Stimulated activated CD4-positive, alpha-beta T cell treated with anti-CD3 and anti-CD28 coated beads, Interleukin-15, amount 100 ng/mL, for 24 hours (primary cell): ENCODE measurements at regions not wholly inside any gene's neighbourhood (a gene's known extent, or its start where the extent isn't known, plus 50 kb on each side); places are given as distances from the start of the nearest gene placed in this dataset.
"Not testable (repeated sequence)": the region's sequence is repeated elsewhere in the genome, so short reads cannot be mapped to it uniquely, and the experiment has no call there.

Source experiments
- DNase-seq: peaks from one replicate; pipeline ENCODE4 v3.0.0-alpha.2; 2020

DNA sequence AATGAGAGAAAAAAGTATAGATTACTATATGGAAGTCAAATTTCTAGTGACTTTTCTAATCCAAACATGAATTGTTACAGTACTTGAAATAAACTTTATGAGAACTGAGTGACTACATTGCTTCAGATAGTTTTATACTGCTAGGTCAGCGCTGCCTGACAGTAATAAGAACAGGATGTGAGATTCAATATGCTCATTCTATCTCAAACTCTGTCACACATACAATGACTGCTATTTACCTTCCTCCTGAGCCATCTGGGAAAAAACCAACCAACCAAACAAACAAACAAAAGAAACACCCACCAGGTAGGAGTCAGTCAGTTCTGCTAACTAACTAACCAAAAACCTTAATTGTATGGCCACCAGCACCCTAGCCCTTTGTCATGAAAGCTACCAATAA lies 89.0 kb upstream of the NOTCH2NLA start:
- not testable (repeated sequence) for DNase-seq

DNA sequence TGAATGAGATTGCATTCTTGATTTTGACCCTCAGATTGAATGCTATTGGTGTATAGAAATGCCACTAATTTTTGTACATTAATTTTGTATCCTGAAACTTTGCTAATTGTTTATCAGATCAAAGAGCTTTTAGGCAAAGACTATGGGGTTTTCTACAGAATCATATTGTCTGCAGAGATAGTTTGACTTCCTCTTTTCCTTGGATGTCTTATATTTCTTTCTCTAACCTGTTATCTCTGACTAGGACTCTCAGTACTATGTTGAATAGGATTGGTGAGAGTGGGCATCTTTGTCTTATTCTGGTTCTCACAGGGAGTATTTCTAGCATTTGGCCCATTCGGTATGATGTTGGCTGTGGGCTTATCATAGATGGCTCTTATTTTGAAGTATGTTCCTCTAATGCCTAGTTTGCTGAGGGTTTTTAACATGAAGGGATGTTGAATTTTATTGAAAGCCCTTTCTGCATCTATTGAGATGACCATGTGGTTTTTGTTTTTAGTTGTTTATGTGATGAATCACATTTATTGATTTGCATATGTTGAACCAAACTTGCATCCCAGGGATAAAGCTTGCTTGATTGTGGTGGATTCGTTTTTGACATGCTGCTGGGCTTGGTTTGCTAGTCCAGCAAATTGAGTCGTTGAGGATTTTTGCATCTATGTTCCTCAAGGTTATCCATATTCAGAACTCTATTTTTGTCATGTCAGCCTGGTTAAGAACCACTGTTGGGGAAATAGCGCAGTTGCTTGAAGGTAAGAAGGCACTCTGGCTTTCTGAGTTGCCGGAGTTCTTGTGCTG lies 85.8 kb upstream of the NOTCH2NLA start:
- not testable (repeated sequence) for DNase-seq

DNA sequence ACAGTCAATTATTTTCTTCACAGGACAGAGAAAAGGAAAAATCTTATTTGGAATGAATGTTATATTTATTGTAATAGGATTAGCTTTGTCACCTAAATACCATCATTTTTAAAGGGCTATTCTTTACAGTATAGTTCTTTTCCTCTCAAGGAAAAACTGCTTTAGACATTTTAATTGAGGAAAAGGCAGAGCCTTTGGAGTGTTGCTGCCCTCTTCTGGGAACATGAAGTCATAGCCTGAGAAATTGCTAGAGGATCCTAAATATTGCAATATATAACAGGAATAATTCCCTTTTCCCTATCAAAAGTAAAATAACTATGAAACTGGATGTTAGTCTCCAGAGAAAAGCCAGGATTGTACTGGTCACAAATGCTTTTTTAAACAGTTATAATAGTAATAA lies 81.8 kb upstream of the NOTCH2NLA start:
- not testable (repeated sequence) for DNase-seq

DNA sequence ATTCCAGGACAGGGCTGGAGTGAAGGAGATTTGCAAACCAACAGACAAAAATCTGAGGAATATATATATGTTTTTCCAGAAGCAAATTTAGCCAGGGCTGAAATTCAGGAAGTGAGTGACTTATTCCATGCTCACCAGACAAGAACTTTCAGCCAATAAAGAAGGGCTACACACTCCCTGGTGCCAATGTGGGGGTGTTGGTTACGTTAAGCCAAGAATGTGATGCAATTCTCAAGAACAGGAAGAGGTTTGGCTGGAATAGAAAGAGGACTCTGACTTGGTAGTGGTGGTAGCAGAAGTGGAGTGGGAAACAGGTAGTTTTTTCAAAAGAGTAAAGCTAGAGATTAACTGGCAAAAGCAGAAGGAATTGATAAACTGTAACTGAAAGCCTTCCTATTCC lies 80.6 kb upstream of the NOTCH2NLA start:
- not testable (repeated sequence) for DNase-seq

DNA sequence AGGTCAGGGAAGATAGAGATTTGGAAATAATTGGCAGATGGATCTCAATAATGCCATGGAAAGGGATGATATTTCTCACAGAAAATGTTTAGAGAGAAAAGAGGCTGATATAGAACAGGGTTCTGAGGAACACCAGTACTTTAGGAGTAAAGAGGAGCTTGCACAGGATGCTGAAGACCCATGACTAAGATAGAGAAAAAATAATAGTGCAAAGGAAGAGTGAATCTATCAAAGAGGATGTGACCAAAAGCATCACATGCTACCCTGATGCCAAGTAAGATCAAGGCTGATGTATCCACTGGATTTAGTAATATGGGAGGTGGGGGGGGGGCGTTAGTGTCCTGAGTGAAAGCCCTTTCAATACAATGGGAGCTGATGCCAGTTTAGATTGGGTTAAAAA lies 80.1 kb upstream of the NOTCH2NLA start:
- peak; percentile 28 for DNase-seq

DNA sequence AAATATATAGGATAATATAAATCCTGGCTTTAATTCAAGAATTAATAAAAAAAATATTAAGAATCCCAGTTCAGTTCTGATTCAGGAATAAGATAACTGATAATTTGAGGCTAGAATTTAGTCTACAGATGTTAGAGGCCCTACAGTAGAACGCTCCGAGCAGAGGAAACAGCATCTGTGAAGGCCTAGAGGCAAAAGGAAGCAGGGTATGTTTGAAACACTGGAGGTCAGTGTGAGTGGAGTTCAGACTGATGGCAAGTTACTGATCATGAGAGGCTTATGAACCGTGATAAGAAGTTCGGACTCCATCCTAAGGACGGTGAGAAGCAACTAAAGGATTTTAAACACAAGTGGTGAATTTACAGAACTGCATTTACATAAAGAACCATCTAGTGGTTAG lies 79.3 kb upstream of the NOTCH2NLA start:
- DNase-seq, result not testable (repeated sequence)

DNA sequence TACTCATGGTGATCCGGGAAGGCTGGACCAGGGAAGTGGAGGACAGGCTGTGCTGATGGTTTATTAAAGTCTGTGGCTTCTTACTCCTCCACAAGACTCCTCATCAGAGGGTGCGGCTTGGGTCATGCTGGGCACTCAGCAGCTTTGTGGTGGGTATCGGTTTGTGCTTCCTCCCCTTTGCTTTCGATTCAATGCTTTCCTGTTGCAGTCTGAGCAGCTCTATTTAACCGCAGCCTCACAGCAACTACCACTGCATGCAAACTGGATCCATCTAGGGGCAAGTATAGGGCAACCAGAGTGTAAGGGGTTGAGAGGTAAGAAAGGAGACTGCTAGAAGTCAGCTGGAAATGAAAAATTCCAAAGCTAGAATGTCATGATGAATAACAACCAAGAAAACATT lies 78.8 kb upstream of the NOTCH2NLA start:
- DNase-seq, result not testable (repeated sequence)

DNA sequence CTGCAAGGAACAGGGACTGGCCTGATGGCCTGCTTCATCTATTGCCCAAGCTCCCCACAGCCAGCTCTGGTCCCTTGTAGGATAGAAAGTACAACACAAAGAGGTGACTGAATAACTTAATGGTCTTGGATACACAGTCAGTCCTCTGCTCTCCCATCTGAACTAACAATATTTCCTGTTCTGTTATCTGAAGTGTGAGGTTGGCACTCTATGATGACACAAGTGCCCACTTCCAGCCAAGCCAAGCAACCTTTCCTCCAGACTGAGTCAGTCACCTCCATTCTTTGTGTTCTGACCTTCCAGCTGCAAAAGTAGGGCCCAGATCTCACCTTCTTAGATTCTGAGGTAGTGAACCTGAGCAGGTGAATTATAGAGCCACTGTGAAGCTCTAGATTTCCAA lies 77.8 kb upstream of the NOTCH2NLA start:
- not testable (repeated sequence) for DNase-seq

DNA sequence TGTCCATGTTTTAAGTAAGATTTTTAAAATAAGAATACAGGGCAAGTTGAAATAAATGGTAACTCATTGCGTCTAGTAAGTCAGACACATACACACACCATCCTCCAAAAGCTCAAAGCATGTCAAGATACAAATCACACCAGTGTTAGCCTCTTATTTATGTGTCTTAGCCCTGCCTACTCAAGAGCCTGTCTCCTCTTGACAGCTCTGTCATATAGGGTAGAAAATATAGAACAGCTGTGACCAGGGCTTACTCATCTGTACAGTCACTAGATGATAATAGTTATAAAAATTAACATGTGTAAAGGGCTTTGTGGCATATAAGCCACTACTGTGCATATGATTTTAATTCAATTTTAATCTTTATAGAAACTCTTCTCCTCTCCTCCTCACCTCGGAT lies 76.6 kb upstream of the NOTCH2NLA start:
- not testable (repeated sequence) for DNase-seq

DNA sequence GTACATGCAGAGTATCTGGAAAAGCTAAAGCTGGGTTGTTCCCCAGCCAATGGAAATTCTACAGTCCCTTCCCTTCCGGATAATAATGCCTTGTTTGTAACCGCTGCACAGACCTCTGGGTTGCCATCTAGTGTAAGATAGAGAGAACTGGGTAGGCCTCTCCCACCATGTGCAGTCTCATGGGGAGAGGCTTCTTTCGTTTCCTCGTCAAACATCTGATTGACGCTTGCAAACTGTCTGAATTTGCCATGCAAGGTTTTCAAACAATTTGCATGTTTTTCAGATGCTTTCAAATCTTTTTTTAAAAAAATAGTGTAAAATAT lies 69.7 kb upstream of the NOTCH2NLA start:
- DNase-seq, result not testable (repeated sequence)

DNA sequence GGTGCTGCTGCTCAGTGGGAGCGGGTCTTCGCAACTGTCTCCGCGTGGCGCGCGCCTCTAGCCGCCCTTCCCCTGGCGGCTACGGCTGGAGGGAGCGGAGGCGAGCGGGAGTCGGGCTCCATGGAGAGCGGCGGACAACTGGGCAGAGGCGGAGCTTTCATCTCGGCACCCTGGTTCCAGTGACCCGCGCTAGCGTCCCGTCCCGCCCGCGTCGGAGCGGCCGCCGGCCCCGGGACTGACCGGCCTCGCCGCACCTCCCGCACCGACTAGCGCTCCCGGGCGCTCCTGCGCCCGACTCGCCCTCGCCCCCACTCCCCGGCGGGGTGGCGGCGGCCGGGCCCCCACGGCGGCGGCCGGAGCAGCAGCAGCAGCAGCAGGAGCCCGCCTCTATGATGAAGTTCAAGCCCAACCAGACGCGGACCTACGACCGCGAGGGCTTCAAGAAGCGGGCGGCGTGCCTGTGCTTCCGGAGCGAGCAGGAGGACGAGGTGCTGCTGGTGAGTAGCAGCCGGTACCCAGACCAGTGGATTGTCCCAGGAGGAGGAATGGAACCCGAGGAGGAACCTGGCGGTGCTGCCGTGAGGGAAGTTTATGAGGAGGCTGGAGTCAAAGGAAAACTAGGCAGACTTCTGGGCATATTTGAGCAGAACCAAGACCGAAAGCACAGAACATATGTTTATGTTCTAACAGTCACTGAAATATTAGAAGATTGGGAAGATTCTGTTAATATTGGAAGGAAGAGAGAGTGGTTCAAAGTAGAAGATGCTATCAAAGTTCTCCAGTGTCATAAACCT lies 69.2 kb upstream of the NOTCH2NLA start:
- DNase-seq, result not testable (repeated sequence)

DNA sequence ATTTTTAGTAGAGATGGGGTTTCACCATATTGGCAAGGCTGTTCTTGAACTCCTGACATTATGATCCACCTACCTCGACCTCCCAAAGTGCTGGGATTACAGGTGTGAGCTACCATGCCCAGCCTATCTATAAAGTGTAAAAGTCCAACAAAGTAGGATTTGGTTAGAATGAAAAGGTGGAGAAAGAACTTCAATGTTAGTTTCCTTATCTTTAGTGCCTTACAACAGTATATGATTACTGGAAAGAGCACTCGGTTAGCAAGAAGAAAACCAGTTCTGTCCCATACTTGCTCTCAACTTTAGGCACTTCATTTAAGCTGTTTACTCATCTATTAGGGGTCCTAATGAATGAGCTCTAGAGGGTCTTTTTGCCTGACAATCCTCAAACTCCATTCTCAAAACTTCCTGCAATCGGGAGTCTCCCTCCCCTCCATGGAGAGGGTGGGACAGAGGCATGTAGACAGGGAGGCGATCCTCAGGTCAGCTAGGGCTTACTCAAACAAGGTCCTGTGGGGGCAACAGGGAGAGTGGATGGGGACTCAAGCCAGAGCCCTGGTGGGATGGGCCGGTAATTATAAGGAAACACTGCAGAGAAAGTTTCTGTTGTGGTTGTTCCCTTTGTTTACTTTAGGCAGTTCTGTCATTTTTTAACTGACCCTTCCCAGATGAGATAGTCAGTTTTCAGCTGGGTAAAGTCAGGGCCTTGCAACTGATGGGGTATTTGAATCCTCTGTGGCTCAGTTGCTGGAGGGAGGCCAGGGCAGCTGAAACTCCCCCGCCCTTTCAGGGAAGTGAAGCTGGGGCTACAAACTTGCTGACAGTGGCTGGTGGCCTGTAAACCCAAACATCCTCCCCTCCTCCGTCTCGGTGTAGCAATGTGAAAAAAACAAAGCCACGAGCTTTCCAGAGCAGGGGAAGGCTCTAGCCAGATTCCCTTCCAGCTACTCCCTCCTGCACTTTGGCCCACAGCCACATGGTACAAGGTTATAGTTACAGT lies 64.4 kb upstream of the NOTCH2NLA start:
- not testable (repeated sequence) for DNase-seq

DNA sequence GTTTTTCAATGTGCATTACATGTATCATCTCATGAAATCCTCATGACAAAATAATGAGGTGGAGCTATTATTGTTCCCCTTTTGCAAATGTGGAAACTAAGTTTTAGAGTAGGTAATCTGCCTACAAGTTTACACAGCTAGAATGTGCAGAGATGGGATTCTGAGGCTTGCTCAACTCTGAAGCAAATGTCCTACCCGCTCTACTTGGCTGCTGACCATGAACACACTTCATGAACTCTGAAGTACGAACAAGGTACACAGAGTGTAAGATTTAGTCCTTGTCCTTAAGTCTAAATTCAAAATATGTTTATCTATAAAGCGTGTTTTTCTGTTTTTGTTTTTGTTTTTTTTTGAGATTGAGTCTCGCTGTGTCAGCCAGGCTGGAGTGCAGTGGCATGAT lies 63.6 kb upstream of the NOTCH2NLA start:
- not testable (repeated sequence) for DNase-seq

DNA sequence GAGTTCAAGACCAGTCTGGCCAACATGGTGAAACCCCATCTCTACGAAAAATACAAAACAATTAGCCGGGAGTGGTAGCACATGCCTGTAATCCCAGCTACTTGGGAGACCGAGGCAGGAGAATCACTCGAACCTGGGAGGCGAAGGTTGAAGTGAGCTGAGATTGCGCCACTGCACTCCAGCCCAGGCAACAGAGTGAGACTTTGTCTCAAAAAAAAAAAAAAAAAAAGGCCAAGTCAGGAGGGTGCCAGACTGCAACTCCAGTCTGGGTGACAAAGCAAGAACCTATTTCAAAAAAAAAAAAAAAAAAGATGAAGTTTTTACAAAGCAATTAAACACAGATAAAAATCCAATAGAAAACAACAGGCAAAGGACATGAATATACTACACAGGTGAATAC lies 59.1 kb upstream of the NOTCH2NLA start:
- DNase-seq, result not testable (repeated sequence)

DNA sequence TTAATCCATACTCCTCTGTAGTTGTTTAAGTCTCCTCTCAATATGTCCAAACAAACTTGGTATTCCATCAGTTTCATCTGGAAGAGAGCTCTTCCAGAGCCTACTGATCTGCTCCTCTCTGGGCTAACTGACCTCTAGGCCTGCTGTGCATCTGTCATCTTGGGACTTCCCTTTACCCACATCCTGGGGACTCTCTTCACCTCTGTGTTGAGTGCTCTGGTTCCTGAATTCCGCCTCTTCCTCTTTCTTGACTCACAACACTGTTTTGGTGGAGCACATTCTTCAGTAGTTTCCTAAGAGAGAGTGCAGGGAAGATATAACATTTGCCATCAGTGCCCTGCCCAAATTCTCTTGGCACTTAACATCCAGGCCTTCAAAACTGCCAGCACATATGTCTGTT lies 55.9 kb upstream of the NOTCH2NLA start:
- not testable (repeated sequence) for DNase-seq

DNA sequence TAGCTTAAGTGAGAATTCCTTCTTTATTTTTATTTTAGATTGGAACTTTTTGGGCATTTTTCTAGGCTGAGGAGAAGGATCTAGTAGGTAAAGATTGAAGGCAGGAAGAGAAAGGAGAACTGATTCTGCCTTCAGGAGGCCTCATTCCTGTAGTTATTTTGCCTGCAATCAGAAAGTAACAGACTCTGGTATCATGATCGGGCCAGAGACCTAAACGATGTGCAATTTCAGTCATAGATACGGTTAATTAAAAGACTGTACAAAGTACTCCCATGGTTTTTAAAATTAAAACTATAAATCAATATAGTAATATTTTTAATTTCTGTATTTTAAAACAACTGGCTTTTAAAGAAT lies 54.7 kb upstream of the NOTCH2NLA start:
- not testable (repeated sequence) for DNase-seq

DNA sequence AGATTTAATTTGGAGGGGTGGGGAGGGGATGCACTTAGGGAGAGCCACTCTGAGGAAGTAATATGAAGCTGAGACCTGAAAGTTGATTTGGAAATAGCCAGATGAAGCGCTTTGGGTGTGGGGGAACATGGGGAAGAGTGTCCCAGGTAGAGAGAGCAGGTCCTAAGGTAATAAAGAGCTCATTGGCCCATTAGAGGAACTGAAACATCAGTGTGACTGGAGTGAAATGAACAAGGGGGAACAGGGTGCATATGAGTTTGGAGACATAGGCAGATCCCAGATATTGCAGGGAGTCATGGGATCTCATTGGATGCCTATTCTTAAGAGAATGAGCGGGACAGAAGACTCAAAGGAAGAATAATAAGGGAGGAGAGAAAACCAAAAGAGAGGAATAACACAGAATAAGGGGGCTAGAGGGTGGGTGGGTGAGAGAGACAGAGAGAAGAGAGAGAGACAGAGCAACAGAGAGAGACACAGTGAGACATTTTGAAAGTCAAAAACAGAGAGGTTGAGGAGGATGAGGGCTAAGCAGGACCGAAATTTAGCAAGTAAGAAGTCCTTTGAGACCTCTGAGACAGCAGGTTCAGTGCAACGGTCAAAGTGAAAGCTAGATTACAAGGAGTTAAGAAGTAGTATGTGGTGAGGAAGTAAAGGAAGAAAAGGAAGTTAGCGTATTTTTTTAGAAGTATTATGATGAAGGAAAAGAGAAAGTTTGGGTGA lies 54.1 kb upstream of the NOTCH2NLA start:
- not testable (repeated sequence) for DNase-seq

DNA sequence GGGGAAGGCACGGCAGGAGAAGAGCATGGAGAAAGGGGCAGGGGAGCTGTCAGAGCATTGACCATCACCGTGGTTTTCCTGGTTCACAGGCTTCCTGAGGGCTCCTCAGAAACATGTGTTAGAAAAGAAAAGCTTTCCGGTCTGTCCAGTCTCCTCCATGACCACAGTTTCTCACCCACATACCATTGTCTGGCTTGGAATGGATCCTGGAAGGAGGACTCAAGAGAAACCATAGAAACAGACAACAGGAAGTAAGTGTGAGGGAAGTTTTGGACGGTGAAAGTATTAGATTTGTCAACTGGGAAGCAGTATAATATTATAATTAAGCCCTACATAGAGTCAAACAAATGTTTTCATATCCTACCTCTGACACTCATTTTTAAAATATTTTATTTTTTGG lies 52.7 kb upstream of the NOTCH2NLA start:
- not testable (repeated sequence) for DNase-seq

DNA sequence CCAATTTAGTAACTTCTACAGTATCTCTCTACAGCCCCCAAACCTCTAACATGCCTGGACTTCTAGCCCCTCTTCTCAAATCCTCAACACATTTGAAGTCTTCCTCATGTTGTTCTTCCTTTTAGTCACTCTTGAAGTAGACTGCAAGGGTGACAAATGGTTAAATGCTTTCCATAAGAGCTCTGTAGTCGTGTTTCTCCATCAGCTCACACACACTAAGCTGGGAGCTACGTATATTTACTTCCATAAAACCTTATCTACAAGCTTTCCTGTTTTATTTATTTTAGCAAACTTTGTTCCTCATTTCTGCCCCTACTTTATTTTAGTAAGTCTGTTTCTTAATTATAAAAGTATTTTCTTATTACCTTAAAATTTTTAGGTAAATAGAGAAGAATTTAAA lies 49.9 kb upstream of the NOTCH2NLA start:
- not testable (repeated sequence) for DNase-seq
